K562 (cell line): ENCODE measurements at regions not wholly inside any gene's neighbourhood (a gene's known extent, or its start where the extent isn't known, plus 50 kb on each side); places are given as distances from the start of the nearest gene placed in this dataset.

Experiments
- ATAC-seq: fragments of 200-7000 bp; cut with Tn5 transposase; 3 replicates; pipeline ENCODE4 v1.9.1; 2020; ENCODE audit warnings: moderate library complexity
- BruUV-seq: library from RNA; stranded (reverse); fragments of 400-500 nt; replicated peaks from 2 replicates; lab custom pipeline; 2021; lab: Mats Ljungman, UMichigan
- CTCF ChIA-PET: fragments of 300-600 bp; formaldehyde crosslinking; extraction: SDS; loops from one replicate; lab custom pipeline; 2021; ENCODE audit warnings: low intra/inter-chr PET ratio; lab: Yijun Ruan, JAX
- POLR2A ChIA-PET: fragments of 300-600, 350-650 bp; sonication (Branson Sonifier 250); formaldehyde crosslinking; extraction: SDS; loops from one replicate; lab custom pipeline; 2021; ENCODE audit warnings: antibody characterized with exemption, inconsistent platforms; lab: Yijun Ruan, JAX
- DNase-seq, 4 experiments: peaks; one replicate each; pipeline versions ENCODE4 v3.0.0 to v3.0.0-alpha.2; 2011 to 2018; ENCODE audit warnings: low spot score in 3 of 4, mixed read lengths in 3 of 4; ENCODE audit errors: extremely low read depth in 1 of 4
- FAIRE-seq: peaks from 2 replicates; lab custom pipeline; 2011; peaks lifted over from hg19 to GRCh38; lab: Jason Lieb, UNC
- H2AFZ ChIP-seq: 2 replicates; pipeline ENCODE4 v1.6.0; 2011; ENCODE audit warnings: low read depth, low read length, control low read depth, inconsistent platforms
- H3K27ac ChIP-seq: fragments of 200-600 bp; 3 replicates; pipeline ENCODE4 v1.8.0; 2011; ENCODE audit warnings: low read depth, mild to moderate bottlenecking, control low read depth, inconsistent platforms, low read length, moderate library complexity, mixed read lengths; ENCODE audit errors: extremely low read depth
- H3K27me3 ChIP-seq, 2 experiments: fragments of 300-600 bp in 1 of 2; 2 replicates in 1 of 2; 3 replicates in 1 of 2; pipeline versions ENCODE4 v1.6.0 to v1.8.0; 2011; ENCODE audit warnings: inconsistent platforms in 2 of 2, low read length in 2 of 2, mild to moderate bottlenecking in 1 of 2, mixed read lengths in 1 of 2, moderate library complexity in 1 of 2; ENCODE audit not compliant: control insufficient read depth in 2 of 2, insufficient read depth in 2 of 2
- H3K36me3 ChIP-seq: fragments of 300-600 bp; 3 replicates; pipeline ENCODE4 v1.8.0; 2011; ENCODE audit warnings: mild to moderate bottlenecking, low read length, inconsistent platforms; ENCODE audit not compliant: control insufficient read depth, insufficient read depth
- H3K4me1 ChIP-seq, 2 experiments: fragments of 200-600 bp in 1 of 2; replicated peaks in 1 of 2; 2 replicates in 1 of 2; 3 replicates in 1 of 2; pipeline versions ENCODE4 v1.5.1 to v1.8.0; 2011; ENCODE audit warnings: inconsistent platforms in 2 of 2, low read length in 2 of 2, mild to moderate bottlenecking in 1 of 2, mixed read lengths in 1 of 2, moderate library complexity in 1 of 2; ENCODE audit not compliant: control insufficient read depth in 2 of 2, insufficient read depth in 2 of 2
- H3K4me2 ChIP-seq: 2 replicates; pipeline ENCODE4 v1.6.1; 2011; ENCODE audit warnings: low read length, control low read depth, inconsistent platforms, mixed read lengths; ENCODE audit not compliant: insufficient read depth
- H3K4me3 ChIP-seq: fragments of 200-600 bp; sonication (generic), shearing (Covaris generic); 2 replicates; pipeline ENCODE4 v1.5.1; 2016; ENCODE audit warnings: control low read depth, inconsistent platforms
- H3K79me2 ChIP-seq: fragments of 200-600 bp; 3 replicates; pipeline ENCODE4 v1.8.0; 2011; ENCODE audit warnings: low read length, inconsistent platforms; ENCODE audit not compliant: control insufficient read depth, insufficient read depth
- H3K9ac ChIP-seq, 2 experiments: 2 replicates each; pipeline versions ENCODE4 v1.6.0 to v1.6.1; 2011; ENCODE audit warnings: low read depth in 2 of 2, low read length in 2 of 2, control low read depth in 1 of 2, inconsistent platforms in 1 of 2, mild to moderate bottlenecking in 1 of 2, mixed read lengths in 1 of 2; ENCODE audit not compliant: insufficient read depth in 1 of 2
- H3K9me1 ChIP-seq: one replicate; pipeline ENCODE4 v1.6.0; 2011; ENCODE audit warnings: inconsistent platforms, mild to moderate bottlenecking, low read length, moderate library complexity; ENCODE audit not compliant: control insufficient read depth, insufficient read depth
- H3K9me3 ChIP-seq: replicated peaks from 2 replicates; pipeline ENCODE4 v1.5.1; 2011; ENCODE audit warnings: low read depth, low read length, inconsistent platforms; ENCODE audit not compliant: control insufficient read depth, insufficient read depth
- H4K20me1 ChIP-seq: replicated peaks from 2 replicates; pipeline ENCODE4 v1.6.1; 2011; ENCODE audit warnings: low read length, inconsistent platforms, mixed read lengths; ENCODE audit not compliant: control insufficient read depth, insufficient read depth
- CC2D1A ChIP-seq: fragments of 450-650 bp; IDR thresholded peaks from 2 replicates; pipeline ENCODE4 v1.6.1; 2017; ENCODE audit warnings: mild to moderate bottlenecking
- CHD1 ChIP-seq: fragments of 200-600 bp; sonication (generic); IDR thresholded peaks from one replicate; pipeline ENCODE4 v1.6.1; 2012; ENCODE audit warnings: mild to moderate bottlenecking, moderate library complexity, low read length, inconsistent platforms
- HNRNPK ChIP-seq: fragments of 200-400 bp; formaldehyde crosslinking; IDR thresholded peaks from one replicate; pipeline ENCODE4 v1.6.1; 2018; ENCODE audit warnings: mild to moderate bottlenecking, low read depth, low read length; ENCODE audit not compliant: poor library complexity, severe bottlenecking
- KAT7 ChIP-seq: sonication (generic); formaldehyde crosslinking; IDR thresholded peaks from 2 replicates; pipeline ENCODE4 v1.8.0; 2022; ENCODE audit warnings: missing genetic modification reagents, mild to moderate bottlenecking, borderline replicate concordance
- MTA2 ChIP-seq: fragments of 450-650 bp; IDR thresholded peaks from 2 replicates; pipeline ENCODE4 v1.6.1; 2016; ENCODE audit warnings: low read depth
- NKRF ChIP-seq: fragments of 450-650 bp; IDR thresholded peaks from 2 replicates; pipeline ENCODE4 v1.6.1; 2016; ENCODE audit warnings: borderline replicate concordance
- SMARCB1 ChIP-seq: IDR thresholded peaks from 2 replicates; pipeline ENCODE4 v1.6.1; 2011; ENCODE audit warnings: improper control_type of control experiment, low read depth; ENCODE audit not compliant: insufficient read length
- ZNF274 ChIP-seq: IDR thresholded peaks from 2 replicates; pipeline ENCODE4 v1.6.1; 2011; ENCODE audit warnings: low read depth, mild to moderate bottlenecking, low read length, moderate library complexity, borderline replicate concordance
- WGBS: fragments of 100-300 bp; shearing (Covaris generic); methylation state at CpG from one replicate; pipeline ENCODE4 v1.1.6; 2016; ENCODE audit warnings: low coverage, mixed read lengths; ENCODE audit not compliant: insufficient coverage; ENCODE audit errors: missing lambda C conversion rate; 5-methylcytosine and 5-hydroxymethylcytosine counted together
- in situ Hi-C: fragments of 300-500 bp; cut with MboI; formaldehyde crosslinking; loops from 4 replicates; pipeline ENCODE4 v1.15.0; 2018; ENCODE audit warnings: inconsistent platforms, mixed read lengths
- intact Hi-C: fragments of 100-400 bp; cut with micrococcal nuclease; formaldehyde crosslinking; loops from 2 replicates; pipeline ENCODE4 v1.14.2; 2022
- TF ChIP-seq, protein P1 (sequence below): fragments of 200-800 bp; sonication (Bioruptor generic); IDR thresholded peaks from 2 replicates; pipeline ENCODE4 v1.6.1; 2017; ENCODE audit warnings: missing genetic modification characterization, missing compliant biosample characterization
- TF ChIP-seq, protein P2 (sequence below): fragments of 450-650 bp; IDR thresholded peaks from 2 replicates; pipeline ENCODE4 v1.6.1; 2016; ENCODE audit warnings: mild to moderate bottlenecking
- TF ChIP-seq, protein P3 (sequence below): sonication (generic); formaldehyde crosslinking; IDR thresholded peaks from 2 replicates; pipeline ENCODE4 v1.8.0; 2022; ENCODE audit warnings: missing genetic modification reagents, mild to moderate bottlenecking, borderline replicate concordance

- TF ChIP-seq, protein P1, sequence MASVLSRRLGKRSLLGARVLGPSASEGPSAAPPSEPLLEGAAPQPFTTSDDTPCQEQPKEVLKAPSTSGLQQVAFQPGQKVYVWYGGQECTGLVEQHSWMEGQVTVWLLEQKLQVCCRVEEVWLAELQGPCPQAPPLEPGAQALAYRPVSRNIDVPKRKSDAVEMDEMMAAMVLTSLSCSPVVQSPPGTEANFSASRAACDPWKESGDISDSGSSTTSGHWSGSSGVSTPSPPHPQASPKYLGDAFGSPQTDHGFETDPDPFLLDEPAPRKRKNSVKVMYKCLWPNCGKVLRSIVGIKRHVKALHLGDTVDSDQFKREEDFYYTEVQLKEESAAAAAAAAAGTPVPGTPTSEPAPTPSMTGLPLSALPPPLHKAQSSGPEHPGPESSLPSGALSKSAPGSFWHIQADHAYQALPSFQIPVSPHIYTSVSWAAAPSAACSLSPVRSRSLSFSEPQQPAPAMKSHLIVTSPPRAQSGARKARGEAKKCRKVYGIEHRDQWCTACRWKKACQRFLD (CRISPR knock-in tag), result no peak
Observed at GRCh38 chr13:58935689-58936088, 1228.0 kb downstream of the DIAPH3 start (continued).

DNA sequence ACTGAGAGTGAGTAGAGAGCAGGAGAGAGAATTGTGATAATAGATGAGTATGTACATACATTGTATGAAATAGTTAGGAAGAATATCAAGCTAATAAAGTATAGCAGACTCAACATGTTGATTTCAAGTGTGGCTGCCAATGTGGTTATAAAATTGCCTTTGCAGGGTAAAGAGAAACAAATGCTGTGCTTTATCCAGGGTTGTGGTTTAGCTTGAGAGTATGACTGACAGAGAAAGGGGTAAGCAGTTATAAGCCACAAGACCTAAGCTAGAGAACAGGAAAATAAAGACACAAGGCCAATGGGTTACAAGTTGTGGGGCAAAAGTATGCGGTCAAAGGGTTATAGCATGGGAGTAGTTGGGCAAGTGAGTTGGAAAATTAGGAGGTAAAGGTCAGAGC, 1217.5 kb downstream of the DIAPH3 start:
- Histone ChIP-seq H3K27me3 (no peaks in the 10 kb centered on the region), H3K4me1 (no peaks in the 10 kb centered on the region), H3K79me2 (no peaks in the 10 kb centered on the region), H3K36me3 (no peaks in the 10 kb centered on the region), H3K4me2 (no peak overlapping the region), H3K9me3 (no peaks in the 10 kb centered on the region), H3K9me1 (no peaks in the 10 kb centered on the region), H2AFZ (no peak overlapping the region), H3K9ac (no peak overlapping the region), H4K20me1 (no peaks in the 10 kb centered on the region), H3K4me3 (no peak overlapping the region), H3K27ac (no peak overlapping the region)
- in situ Hi-C loops (no loop called here), intact Hi-C loops (no loop called here)
- FAIRE-seq (no peak), DNase-seq (no peak), ATAC-seq (no peak)
- no TSS peak for BruUV-seq
- POLR2A ChIA-PET, result no interaction called here
- CTCF ChIA-PET, result no interaction called here
- 30% methylated on average over 1 of the region's 1 CpG for WGBS
- TF ChIP-seq NKRF, result no peak
- TF ChIP-seq, protein P2, sequence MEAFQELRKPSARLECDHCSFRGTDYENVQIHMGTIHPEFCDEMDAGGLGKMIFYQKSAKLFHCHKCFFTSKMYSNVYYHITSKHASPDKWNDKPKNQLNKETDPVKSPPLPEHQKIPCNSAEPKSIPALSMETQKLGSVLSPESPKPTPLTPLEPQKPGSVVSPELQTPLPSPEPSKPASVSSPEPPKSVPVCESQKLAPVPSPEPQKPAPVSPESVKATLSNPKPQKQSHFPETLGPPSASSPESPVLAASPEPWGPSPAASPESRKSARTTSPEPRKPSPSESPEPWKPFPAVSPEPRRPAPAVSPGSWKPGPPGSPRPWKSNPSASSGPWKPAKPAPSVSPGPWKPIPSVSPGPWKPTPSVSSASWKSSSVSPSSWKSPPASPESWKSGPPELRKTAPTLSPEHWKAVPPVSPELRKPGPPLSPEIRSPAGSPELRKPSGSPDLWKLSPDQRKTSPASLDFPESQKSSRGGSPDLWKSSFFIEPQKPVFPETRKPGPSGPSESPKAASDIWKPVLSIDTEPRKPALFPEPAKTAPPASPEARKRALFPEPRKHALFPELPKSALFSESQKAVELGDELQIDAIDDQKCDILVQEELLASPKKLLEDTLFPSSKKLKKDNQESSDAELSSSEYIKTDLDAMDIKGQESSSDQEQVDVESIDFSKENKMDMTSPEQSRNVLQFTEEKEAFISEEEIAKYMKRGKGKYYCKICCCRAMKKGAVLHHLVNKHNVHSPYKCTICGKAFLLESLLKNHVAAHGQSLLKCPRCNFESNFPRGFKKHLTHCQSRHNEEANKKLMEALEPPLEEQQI, result no peak
- no peak for TF ChIP-seq CC2D1A
- no peak for TF ChIP-seq HNRNPK
- TF ChIP-seq KAT7, result no peak
- TF ChIP-seq ZNF274, result no peak
- no peak for TF ChIP-seq MTA2
- TF ChIP-seq CHD1, result no peak
- TF ChIP-seq SMARCB1, result no peak
- TF ChIP-seq, protein P3, sequence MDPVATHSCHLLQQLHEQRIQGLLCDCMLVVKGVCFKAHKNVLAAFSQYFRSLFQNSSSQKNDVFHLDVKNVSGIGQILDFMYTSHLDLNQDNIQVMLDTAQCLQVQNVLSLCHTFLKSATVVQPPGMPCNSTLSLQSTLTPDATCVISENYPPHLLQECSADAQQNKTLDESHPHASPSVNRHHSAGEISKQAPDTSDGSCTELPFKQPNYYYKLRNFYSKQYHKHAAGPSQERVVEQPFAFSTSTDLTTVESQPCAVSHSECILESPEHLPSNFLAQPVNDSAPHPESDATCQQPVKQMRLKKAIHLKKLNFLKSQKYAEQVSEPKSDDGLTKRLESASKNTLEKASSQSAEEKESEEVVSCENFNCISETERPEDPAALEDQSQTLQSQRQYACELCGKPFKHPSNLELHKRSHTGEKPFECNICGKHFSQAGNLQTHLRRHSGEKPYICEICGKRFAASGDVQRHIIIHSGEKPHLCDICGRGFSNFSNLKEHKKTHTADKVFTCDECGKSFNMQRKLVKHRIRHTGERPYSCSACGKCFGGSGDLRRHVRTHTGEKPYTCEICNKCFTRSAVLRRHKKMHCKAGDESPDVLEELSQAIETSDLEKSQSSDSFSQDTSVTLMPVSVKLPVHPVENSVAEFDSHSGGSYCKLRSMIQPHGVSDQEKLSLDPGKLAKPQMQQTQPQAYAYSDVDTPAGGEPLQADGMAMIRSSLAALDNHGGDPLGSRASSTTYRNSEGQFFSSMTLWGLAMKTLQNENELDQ, result no peak
